ENCODE measurements at regions not wholly inside any gene's neighbourhood (a gene's known extent, or its start where the extent isn't known, plus 50 kb on each side); places are given as distances from the start of the nearest gene placed in this dataset.
"Not testable (repeated sequence)": the region's sequence is repeated elsewhere in the genome, so short reads cannot be mapped to it uniquely, and the experiment has no call there.

DNA sequence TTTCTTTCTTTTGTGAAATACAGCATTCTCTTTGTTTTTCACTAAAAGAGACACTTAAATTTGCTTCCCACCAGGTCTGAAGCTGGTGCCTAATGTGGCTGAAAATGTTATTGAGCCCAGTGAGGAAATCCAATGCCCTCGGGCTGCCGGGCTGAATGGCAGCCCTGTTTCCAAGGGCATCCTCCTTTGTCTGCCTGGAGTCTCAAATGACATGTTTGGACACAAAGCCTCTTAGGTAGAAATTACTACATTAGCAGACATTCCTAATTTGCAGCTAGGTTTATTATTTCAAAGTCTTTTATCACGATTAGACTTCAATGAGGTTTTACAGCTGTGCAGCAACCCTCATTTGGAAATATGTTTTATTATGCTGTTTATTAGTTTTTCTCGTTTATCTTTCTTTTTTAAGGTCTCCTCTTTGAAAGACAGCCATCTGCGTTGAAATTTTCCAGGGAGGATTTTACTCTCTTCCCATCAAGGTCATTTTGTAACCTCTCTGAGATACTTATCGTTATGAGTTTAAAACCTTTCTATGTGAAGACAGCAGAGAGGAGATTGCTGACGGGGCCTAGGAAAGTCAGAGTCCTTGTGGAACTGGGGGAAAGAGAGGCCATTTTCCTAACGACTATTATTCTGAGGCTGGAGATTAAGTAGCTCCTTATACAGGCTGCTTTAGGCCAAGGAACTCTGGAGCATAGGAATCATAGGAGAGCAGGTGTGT, 59.0 kb upstream of the ZNF532 start:
- no peak for DNase-seq

DNA sequence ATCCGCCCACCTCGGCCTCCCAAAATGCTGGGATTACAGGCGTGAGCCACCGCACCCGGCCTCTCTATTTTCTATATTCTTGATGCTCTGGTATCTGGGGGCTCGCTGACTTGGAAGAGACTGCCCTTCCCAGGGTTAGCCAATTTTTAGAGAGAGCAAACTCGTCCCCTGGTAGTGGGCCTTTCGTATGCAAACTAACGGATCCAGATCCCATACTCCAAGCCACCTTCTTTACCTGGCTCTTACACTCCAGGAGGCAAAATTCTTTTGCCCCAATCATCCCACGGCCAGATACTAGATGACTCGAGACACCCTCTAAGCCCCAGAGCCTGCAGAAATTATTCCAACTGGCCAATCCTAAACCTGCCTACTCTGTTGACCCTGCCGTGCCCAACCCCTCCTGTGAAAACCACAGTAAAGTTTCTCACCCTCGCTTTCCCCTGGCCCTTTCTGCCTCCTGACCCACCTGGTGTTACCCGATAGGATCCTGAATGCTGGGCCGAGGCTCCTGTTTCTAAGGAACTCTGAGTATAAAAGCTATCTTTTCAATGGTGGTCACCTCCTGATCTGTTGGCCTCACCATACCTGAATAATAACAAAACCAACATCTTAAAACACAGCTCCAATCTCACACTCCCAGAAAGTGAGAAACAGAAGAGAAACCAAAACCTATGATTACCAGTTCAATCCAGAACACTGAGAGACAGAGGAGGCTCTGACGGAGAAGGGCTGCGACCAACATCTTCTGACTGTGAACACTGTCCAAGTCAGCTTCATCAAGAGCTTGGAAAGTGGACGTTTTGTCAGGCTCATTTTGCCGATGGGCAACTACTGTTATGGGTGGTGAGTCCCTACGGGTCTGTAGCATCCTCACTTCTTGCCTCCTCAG, 57.6 kb upstream of the ZNF532 start:
- DNase-seq = no peak

DNA sequence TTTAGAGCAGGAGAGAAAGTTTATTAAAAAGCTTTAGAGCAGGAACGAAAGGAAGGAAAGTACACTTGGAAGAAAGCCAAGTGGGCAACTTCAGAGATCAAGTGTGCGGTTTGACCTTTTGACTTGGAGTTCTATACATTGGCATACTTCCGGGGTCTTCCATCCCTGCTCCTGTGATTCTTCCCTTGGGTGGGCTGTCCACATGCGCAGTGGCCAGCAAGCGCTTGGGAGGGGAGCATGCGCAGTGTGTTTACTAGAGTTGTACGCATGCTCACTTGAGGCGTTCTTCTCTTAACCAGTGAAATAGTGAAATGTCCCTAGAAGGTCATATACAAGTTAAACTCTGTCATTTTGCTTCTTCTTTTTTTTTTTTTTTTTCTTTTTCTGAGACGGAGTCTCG, 56.9 kb upstream of the ZNF532 start:
- DNase-seq = no peak

DNA sequence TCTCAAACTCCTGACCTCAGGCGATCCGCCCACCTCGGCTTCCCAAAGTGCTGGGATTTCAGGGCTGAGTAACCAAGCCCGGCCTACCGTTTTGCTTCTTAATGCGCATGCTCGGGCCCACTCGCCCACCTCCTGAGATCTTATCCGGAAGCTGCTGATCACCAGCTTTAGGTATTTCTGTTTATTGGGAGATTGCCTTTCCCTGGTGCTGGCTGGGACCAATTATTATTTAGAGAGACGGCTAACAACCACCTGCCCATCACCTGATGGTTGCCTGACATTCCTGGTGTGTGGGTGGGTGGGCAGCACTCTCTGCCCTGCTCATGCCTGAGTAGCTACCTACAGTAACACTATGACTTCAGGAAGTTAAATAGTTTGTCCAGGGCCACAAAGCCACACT, 56.3 kb upstream of the ZNF532 start:
- no peak for DNase-seq

DNA sequence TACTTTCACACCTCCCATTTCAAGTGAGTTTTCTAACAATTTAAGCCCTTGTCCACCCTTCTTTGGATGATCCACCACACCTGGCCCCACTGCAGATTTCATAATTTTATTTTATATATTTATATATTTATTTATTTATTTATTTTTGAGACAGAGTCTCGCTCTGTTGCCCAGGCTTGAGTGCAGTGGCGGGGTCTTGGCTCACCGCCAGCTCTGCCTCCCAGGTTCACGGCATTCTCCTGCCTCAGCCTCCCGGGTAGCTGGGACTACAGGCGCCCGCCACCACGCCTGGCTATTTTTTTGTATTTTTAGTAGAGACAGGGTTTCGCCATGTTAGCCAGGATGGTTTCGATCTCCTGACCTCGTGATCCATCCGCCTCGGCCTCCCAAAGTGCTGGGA, 52.8 kb upstream of the ZNF532 start:
- not testable (repeated sequence) for DNase-seq

DNA sequence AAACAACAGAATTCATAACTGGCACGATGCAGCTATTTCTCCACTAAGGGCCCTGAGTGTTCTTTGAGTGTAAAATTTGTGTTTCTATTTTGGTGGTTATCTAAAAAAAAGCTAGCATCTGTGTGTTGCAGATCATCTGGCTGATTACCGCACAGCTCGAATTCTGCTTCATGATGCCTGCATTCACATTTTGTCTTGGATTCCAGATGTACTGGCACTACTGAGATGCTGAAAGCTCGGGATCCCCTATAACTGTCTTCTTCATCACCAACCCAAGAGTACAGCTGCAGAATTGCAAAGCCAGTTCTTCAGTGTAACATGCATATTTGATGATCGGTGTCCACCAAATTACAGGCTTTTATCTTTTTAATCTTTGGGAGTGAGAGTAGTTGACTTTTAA, 51.6 kb upstream of the ZNF532 start:
- no peak for DNase-seq

DNA sequence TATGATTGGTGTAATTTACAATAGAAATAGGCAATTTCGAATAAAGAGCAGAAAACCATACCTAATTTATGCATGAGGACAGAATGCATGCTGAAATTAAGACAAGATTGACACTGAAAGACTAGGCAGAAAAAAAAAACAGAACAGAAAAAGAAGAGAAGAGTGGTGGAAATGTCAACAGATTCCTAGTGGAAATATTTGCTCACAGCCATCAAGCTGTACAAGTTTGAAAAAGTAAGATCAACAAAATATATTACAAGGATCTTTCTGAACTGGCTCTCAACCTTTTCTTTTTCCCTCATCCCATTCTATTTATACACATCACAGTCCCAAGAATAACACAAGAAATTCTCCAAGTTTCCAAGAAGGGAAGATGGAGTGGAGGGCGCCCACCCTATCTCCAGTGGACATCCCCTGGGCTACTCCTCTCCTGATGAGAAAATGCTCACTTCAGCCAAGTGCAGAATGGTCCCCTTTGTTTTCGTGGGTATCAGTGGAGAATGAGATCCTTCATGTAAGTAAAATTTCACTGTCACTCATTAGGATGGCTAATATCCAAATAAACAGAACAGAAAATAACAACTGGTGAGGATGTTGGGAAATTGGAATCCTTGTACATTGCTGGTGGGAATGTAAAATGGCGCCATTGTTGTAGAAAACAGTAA, 51.0 kb upstream of the ZNF532 start:
- DNase-seq = peak in 1 of 3 donors; percentile 34

DNA sequence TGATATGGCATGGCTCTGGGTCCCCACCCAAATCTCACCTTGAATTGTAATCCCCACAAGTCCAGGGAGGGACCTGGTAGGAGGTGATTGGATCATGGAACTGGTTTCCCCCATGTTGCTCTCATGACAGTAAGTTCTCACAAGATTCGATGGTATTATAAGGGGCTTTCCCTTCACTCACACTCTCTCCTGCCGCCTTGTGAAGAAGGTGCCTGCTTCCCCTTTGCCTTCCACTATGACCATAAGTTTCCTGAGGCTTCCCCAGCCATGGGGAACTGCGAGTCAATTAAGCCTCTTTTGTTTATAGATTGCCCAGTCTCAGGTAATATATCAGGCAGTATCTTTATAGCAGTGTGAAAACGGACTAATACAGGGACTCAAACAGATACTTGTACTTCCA, 50.4 kb upstream of the ZNF532 start:
- DNase-seq = no peak

Data from muscle of back (tissue), 3 donors.